Adrenal gland (tissue), 9 donors: ENCODE measurements at regions not wholly inside any gene's neighbourhood (a gene's known extent, or its start where the extent isn't known, plus 50 kb on each side); places are given as distances from the start of the nearest gene placed in this dataset.

Source experiments
- DNase-seq, 7 donors: peaks; one replicate each; pipeline ENCODE4 v3.0.0-alpha.2; 2019 to 2020
- H3K27ac ChIP-seq, 5 donors: fragments of 200-600 bp; sonication (generic) in 4 of 5; 1 replicate in 3 of 5; 2 replicates in 2 of 5; pipeline versions ENCODE4 v1.5.1 to v1.8.0; 2016 to 2020; ENCODE audit warnings: mild to moderate bottlenecking in 1 of 5
- H3K27me3 ChIP-seq: fragments of 200-600 bp; 2 replicates; pipeline ENCODE4 v1.8.0; 2021
- H3K36me3 ChIP-seq, 2 donors: fragments of 200-600 bp; replicated peaks in 1 of 2; 1 replicate in 1 of 2; 2 replicates in 1 of 2; pipeline versions ENCODE4 v1.5.1 to v1.8.0; 2018 to 2022
- H3K4me1 ChIP-seq, 2 donors: fragments of 200-600 bp; replicated peaks in 1 of 2; 1 replicate in 1 of 2; 2 replicates in 1 of 2; pipeline versions ENCODE4 v1.5.1 to v1.8.0; 2018 to 2021
- H3K4me3 ChIP-seq, 4 donors: fragments of 200-600 bp; sonication (generic) in 3 of 4; one replicate each; pipeline ENCODE4 v1.5.1; 2016 to 2018
- H3K9me3 ChIP-seq, 3 donors: fragments of 200-600 bp; sonication (generic) in 1 of 3; replicated peaks in 1 of 3; 1 replicate in 2 of 3; 2 replicates in 1 of 3; pipeline versions ENCODE4 v1.5.1 to v1.8.0; 2016 to 2021
- CTCF ChIP-seq, 6 experiments: fragments of 450-650 bp in 4 of 6; fragments of 200-600 bp in 2 of 6; sonication (generic) in 1 of 6; IDR thresholded peaks; 1 replicate in 5 of 6; 2 replicates in 1 of 6; pipeline versions ENCODE4 v1.5.1 to v1.8.0; 2016 to 2021; ENCODE audit warnings: antibody characterized with exemption in 6 of 6, mild to moderate bottlenecking in 2 of 6, moderate library complexity in 1 of 6
- POLR2A ChIP-seq, 2 donors: fragments of 450-650 bp; IDR thresholded peaks; one replicate each; pipeline ENCODE4 v1.6.1; 2017; ENCODE audit warnings: antibody characterized with exemption in 2 of 2, mild to moderate bottlenecking in 2 of 2, moderate library complexity in 1 of 2
- WGBS, 4 donors: extraction: QIAGEN DNeasy Blood & Tissue Kit in 2 of 4; methylation state at CpG; one replicate each; pipeline versions ENCODE4 v1.1.5 to v1.1.7; 2013 to 2017; 5-methylcytosine and 5-hydroxymethylcytosine counted together
- intact Hi-C, 2 donors: fragments of 100-400 bp; cut with DNase I; formaldehyde crosslinking; loops; one replicate each; pipeline versions ENCODE4 v1.14.1 to v1.15.0; 2022 to 2023
- donor health status: healthy with polysubstance abuse.
- donor health status: Bipolar disorder and iron deficiency.
- donor health status: DM: yes; HTN: yes; CAD: no.
- donor health status: DM: no; HTN: no; CAD: no.
- donor health status: DM: no; HTN: no; CAD: no.

- H3K9me3 ChIP-seq = no peaks in the 10 kb centered on the region
- intact Hi-C loops = no loop called here
- H3K4me1 ChIP-seq = no peaks in the 10 kb centered on the region
- no peak overlapping the region for H3K4me3 ChIP-seq
- H3K36me3 ChIP-seq = no peaks in the 10 kb centered on the region
- WGBS, 4 donors = 23 to 46% (median 44%) methylated on average over 1 of the region's 1 CpG
- TF ChIP-seq POLR2A (IDR thresholded peaks at IDR 0.05) = no peak
- TF ChIP-seq CTCF (IDR thresholded peaks at IDR 0.05) = no peak
- no peaks in the 10 kb centered on the region for H3K27me3 ChIP-seq
- no peak for DNase-seq
- no peak overlapping the region for H3K27ac ChIP-seq
Observed at GRCh38 chr1:187840557-187840956, 1011.8 kb downstream of the PLA2G4A start.

- TF ChIP-seq CTCF (IDR thresholded peaks at IDR 0.05) (no peak), POLR2A (IDR thresholded peaks at IDR 0.05) (no peak)
Observed at GRCh38 chr1:187842406-187843165, 1013.8 kb downstream of the PLA2G4A start.

GRCh38 chr1:187844313-187844712, 1015.6 kb downstream of the PLA2G4A start:
- H3K4me1 ChIP-seq = no peaks in the 10 kb centered on the region
- H3K27me3 ChIP-seq = no peaks in the 10 kb centered on the region
- DNase-seq = no peak
- no peak overlapping the region for H3K4me3 ChIP-seq
- 69 to 86% (median 79%) methylated on average over 3 of the region's 3 CpGs for WGBS, 4 donors
- TF ChIP-seq CTCF (IDR thresholded peaks at IDR 0.05) = no peak
- no peak for TF ChIP-seq POLR2A (IDR thresholded peaks at IDR 0.05)
- intact Hi-C loops = no loop called here
- H3K27ac ChIP-seq = no peak overlapping the region
- no peaks in the 10 kb centered on the region for H3K9me3 ChIP-seq
- H3K36me3 ChIP-seq = no peaks in the 10 kb centered on the region

More at GRCh38 chr1:187842406-187843165, 1013.8 kb downstream of the PLA2G4A start:
- Histone ChIP-seq H3K4me3 (no peak overlapping the region), H3K27me3 (no peaks in the 10 kb centered on the region), H3K9me3 (no peaks in the 10 kb centered on the region), H3K36me3 (no peaks in the 10 kb centered on the region), H3K27ac (no peak overlapping the region), H3K4me1 (no peaks in the 10 kb centered on the region)
- intact Hi-C loops = no loop called here
- WGBS, 4 donors = 76 to 87% (median 82%) methylated on average over 7 of the region's 7 CpGs
- DNase-seq = no peak

- H3K4me3 ChIP-seq = no peak overlapping the region
- TF ChIP-seq POLR2A (IDR thresholded peaks at IDR 0.05) (no peak), CTCF (IDR thresholded peaks at IDR 0.05) (no peak)
- H3K4me1 ChIP-seq = no peaks in the 10 kb centered on the region
- H3K36me3 ChIP-seq = no peaks in the 10 kb centered on the region
- intact Hi-C loops = no loop called here
- no peak overlapping the region for H3K27ac ChIP-seq
- H3K27me3 ChIP-seq = no peaks in the 10 kb centered on the region
- no peaks in the 10 kb centered on the region for H3K9me3 ChIP-seq
- no peak for DNase-seq
Observed at GRCh38 chr1:187847531-187847930, 1018.8 kb downstream of the PLA2G4A start.
